HL-60 (cell line): ENCODE measurements at regions not wholly inside any gene's neighbourhood (a gene's known extent, or its start where the extent isn't known, plus 50 kb on each side); places are given as distances from the start of the nearest gene placed in this dataset.

Experiments
- DNase-seq, 2 experiments: peaks; one replicate each; pipeline ENCODE4 v3.0.0-alpha.2; 2010 to 2020; ENCODE audit warnings: low read depth in 1 of 2, low spot score in 1 of 2
- H3K27ac ChIP-seq: fragments of 250-450 bp; sonication (Bioruptor Pico); replicated peaks from 2 replicates; pipeline ENCODE4 v1.5.1; 2020; ENCODE audit warnings: mild to moderate bottlenecking, moderate library complexity
- H3K27me3 ChIP-seq: fragments of 250-450 bp; sonication (Bioruptor Pico); 2 replicates; pipeline ENCODE4 v1.5.1; 2021; ENCODE audit warnings: mild to moderate bottlenecking, moderate library complexity; ENCODE audit not compliant: insufficient read depth, poor library complexity, severe bottlenecking
- H3K4me3 ChIP-seq: replicated peaks from 2 replicates; pipeline ENCODE4 v1.5.1; 2011; ENCODE audit warnings: mild to moderate bottlenecking, control low read depth, low read length; ENCODE audit not compliant: insufficient read depth
- GABPA ChIP-seq: IDR thresholded peaks from 2 replicates; pipeline ENCODE4 v1.6.1; 2012; ENCODE audit warnings: low read depth
- POLR2AphosphoS5 ChIP-seq: IDR thresholded peaks from 2 replicates; pipeline ENCODE4 v1.6.1; 2012; ENCODE audit warnings: low read depth
- SPI1 ChIP-seq: IDR thresholded peaks from 2 replicates; pipeline ENCODE4 v1.6.1; 2012; ENCODE audit warnings: low read depth, mild to moderate bottlenecking, borderline replicate concordance
- TF ChIP-seq, protein P1 (sequence below): IDR thresholded peaks from 2 replicates; pipeline ENCODE4 v1.6.1; 2012; ENCODE audit warnings: low read depth; ENCODE audit not compliant: insufficient replicate concordance
- TF ChIP-seq, protein P2 (sequence below): IDR thresholded peaks from one replicate; pipeline ENCODE4 v1.5.1; 2011; ENCODE audit warnings: low read length, control low read depth, inconsistent platforms; ENCODE audit not compliant: insufficient read depth

DNA sequence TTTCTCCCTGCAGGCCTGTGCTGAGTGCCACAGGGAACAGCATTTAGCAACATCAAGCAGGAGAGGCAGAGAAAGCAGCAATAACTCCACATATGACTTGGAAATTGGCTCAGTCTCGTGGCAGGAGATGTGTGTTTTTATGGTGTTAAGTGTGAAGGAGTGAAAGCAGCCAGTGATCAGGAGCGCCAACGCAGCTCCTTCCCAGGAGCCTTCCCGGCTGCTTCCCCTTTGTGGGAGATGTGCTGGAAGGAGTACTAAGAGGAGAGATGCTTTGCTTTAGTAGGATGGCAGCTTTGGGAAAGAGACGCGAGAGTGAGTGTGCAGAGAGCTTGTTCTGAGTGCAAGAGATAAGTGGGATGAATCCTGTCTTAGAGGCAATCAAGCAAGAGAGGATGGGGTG lies 54.7 kb upstream of the KIRREL3 start:
- no peak overlapping the region for H3K4me3 ChIP-seq
- DNase-seq, result no peak
- H3K27me3 ChIP-seq, result no peaks in the 10 kb centered on the region
- TF ChIP-seq GABPA (no peak), POLR2AphosphoS5 (no peak), SPI1 (no peak)
- TF ChIP-seq, protein P1, sequence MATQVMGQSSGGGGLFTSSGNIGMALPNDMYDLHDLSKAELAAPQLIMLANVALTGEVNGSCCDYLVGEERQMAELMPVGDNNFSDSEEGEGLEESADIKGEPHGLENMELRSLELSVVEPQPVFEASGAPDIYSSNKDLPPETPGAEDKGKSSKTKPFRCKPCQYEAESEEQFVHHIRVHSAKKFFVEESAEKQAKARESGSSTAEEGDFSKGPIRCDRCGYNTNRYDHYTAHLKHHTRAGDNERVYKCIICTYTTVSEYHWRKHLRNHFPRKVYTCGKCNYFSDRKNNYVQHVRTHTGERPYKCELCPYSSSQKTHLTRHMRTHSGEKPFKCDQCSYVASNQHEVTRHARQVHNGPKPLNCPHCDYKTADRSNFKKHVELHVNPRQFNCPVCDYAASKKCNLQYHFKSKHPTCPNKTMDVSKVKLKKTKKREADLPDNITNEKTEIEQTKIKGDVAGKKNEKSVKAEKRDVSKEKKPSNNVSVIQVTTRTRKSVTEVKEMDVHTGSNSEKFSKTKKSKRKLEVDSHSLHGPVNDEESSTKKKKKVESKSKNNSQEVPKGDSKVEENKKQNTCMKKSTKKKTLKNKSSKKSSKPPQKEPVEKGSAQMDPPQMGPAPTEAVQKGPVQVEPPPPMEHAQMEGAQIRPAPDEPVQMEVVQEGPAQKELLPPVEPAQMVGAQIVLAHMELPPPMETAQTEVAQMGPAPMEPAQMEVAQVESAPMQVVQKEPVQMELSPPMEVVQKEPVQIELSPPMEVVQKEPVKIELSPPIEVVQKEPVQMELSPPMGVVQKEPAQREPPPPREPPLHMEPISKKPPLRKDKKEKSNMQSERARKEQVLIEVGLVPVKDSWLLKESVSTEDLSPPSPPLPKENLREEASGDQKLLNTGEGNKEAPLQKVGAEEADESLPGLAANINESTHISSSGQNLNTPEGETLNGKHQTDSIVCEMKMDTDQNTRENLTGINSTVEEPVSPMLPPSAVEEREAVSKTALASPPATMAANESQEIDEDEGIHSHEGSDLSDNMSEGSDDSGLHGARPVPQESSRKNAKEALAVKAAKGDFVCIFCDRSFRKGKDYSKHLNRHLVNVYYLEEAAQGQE, result no peak
- no peak overlapping the region for H3K27ac ChIP-seq

DNA sequence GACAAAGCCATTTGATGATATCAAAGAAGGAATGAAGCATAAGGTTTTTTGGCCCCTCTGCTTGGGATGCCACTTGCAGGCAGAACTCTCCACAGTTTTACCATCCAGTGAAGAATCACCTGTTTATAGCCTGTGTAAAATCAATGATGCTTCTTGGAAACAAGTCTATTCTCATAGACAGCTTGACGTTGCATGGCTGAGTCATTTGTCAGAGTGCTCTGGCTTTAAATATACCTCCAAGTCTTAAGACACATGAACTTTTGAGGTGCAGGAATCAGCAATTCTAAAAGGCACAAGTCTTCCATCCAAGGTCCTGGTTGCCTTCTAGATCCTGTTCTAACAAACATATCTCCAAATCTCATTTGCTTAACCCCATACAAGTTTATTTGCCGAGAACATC lies 53.6 kb upstream of the KIRREL3 start:
- TF ChIP-seq POLR2AphosphoS5, result no peak
- no peak for TF ChIP-seq GABPA
- TF ChIP-seq, protein P2, sequence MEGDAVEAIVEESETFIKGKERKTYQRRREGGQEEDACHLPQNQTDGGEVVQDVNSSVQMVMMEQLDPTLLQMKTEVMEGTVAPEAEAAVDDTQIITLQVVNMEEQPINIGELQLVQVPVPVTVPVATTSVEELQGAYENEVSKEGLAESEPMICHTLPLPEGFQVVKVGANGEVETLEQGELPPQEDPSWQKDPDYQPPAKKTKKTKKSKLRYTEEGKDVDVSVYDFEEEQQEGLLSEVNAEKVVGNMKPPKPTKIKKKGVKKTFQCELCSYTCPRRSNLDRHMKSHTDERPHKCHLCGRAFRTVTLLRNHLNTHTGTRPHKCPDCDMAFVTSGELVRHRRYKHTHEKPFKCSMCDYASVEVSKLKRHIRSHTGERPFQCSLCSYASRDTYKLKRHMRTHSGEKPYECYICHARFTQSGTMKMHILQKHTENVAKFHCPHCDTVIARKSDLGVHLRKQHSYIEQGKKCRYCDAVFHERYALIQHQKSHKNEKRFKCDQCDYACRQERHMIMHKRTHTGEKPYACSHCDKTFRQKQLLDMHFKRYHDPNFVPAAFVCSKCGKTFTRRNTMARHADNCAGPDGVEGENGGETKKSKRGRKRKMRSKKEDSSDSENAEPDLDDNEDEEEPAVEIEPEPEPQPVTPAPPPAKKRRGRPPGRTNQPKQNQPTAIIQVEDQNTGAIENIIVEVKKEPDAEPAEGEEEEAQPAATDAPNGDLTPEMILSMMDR, result no peak
- TF ChIP-seq, protein P1, result no peak
- TF ChIP-seq SPI1, result no peak
- Histone ChIP-seq H3K27me3 (no peaks in the 10 kb centered on the region), H3K27ac (no peak overlapping the region), H3K4me3 (no peak overlapping the region)
- DNase-seq, result no peak

DNA sequence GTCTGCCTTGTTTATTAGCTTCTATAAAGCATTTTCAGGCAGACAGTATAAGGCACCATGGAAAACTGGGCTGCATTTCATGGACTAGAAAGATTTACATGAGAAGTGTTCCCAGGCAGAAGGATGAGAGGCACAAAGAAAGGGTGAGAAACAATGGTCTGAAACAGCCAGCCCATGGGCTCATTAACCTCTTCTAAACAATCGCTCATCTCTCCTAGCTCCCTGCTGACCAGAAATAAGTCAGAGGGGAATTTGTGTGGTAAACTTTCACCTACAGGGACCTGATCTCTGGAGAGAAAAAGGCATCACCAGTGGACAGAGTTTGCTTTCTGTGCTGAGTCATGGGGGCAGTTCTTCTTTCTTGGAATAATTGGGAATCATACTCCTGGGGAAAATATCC lies 51.8 kb upstream of the KIRREL3 start:
- Histone ChIP-seq H3K4me3 (no peak overlapping the region), H3K27me3 (no peaks in the 10 kb centered on the region), H3K27ac (no peak overlapping the region)
- TF ChIP-seq SPI1 (no peak), POLR2AphosphoS5 (no peak), GABPA (no peak)
- TF ChIP-seq, protein P1, result no peak
- no peak for DNase-seq
